ENCODE measurements at regions not wholly inside any gene's neighbourhood (a gene's known extent, or its start where the extent isn't known, plus 50 kb on each side); places are given as distances from the start of the nearest gene placed in this dataset.
A peak's percentile ranks its signal among the peaks of the same experiment; 100 is the strongest.

DNA sequence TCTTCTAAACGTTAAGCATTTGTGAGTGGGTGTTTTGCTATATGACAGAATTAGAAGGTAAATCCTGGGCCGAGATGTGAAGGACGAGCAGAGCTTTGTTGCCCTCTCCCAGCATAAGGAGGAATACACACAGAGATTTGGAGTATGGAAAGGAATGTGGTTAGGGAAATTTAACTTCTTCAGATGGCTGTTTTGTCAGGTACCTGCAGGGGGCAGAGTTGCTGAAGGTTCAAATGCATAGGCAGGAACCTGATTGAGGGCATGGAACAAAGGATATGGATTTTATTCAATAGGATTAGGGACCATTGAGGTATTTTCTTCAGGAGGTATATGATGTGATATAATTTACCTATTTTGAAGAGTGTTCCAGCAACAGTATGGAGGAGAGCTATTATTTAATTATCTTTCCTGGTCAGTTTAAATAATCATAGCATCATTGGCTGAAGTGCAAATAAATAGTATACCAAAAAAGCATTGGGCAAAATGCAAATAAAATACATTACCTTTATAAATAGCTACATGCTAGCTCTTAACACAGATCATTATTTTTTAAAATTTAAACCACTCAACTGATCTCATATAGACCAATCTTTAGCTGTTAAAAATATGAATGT lies 143.6 kb downstream of the SLIT2 start:
- no peaks in the 10 kb centered on the region for H3K4me1 ChIP-seq (ENCODE audit: insufficient read depth, low read length)
- H3K36me3 Mint-ChIP-seq: no peaks in the 10 kb centered on the region
- ChIA-PET CTCF (interaction anchor here (1.4 to 1.5 kb wide), 2 partner anchors 20 to 290 kb away, joined by 3 read pairs; no protein-coding TSS in a partner anchor), POLR2A (no interaction called here)
- no peak overlapping the region for H3K4me3 ChIP-seq (ENCODE audit: low read length)
- H3K27ac ChIP-seq (ENCODE audit: low read depth, low read length): no peak overlapping the region
- H3K4me1 Mint-ChIP-seq: no peaks in the 10 kb centered on the region
- H3K9me3 ChIP-seq (ENCODE audit: low read length): no peaks in the 10 kb centered on the region
- peak in 1 of 5 donors; percentile 3 for DNase-seq
- H3K9me3 Mint-ChIP-seq: peaks cover 0 to 3% (median 0%) of the 10 kb centered on the region in 5 donors
- H3K36me3 ChIP-seq (ENCODE audit: insufficient read depth, low read length): no peaks in the 10 kb centered on the region
- no peak overlapping the region for H3K4me3 Mint-ChIP-seq
- no peaks in the 10 kb centered on the region for H3K27me3 ChIP-seq (ENCODE audit: insufficient read depth, low read length, poor library complexity, severe bottlenecking)
- H3K27me3 Mint-ChIP-seq: no peaks in the 10 kb centered on the region
- H3K27ac Mint-ChIP-seq: no peak overlapping the region

DNA sequence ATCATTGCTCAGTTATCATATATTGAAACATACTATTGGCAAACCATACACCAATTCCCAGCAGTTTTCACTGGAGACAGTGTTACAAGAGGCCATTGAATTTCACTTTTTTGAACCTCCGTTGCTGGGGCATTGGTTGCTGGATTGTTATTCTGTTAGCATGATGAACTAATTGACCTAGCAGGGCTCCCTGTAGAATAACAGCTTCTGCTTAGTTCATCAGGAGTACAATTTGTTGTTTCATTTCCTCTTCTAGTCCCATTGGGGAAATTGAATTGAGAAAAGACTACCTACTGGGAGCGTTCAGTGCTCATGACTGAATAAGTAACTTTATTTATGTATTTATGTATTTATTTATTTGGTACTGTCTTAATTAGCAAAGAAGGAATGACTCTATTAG lies 151.6 kb downstream of the SLIT2 start:
- no peak overlapping the region for H3K4me3 Mint-ChIP-seq

DNA sequence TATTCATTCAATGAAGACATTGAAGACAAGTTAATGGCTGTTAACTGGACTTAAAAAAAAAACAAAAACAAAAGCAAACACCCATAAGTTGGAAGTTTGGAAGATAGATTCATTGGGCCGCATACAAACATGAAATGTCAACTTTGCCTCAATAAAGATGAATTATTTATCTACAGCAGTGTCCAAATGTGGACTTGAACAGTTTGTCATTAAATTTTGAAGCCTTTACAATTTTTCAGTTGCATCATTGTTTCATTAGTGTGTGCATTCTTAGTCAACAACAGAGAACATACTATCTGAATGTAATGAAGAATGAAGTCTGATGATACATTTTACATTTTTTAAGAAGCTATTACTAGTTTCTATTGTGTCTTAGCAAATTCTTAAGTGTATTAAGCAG lies 152.1 kb downstream of the SLIT2 start:
- no peaks in the 10 kb centered on the region for H3K4me1 ChIP-seq (ENCODE audit: insufficient read depth, low read length)
- no peaks in the 10 kb centered on the region for H3K27me3 ChIP-seq (ENCODE audit: insufficient read depth, low read length, poor library complexity, severe bottlenecking)
- H3K4me1 Mint-ChIP-seq: no peaks in the 10 kb centered on the region
- no peaks in the 10 kb centered on the region for H3K36me3 ChIP-seq (ENCODE audit: insufficient read depth, low read length)
- no peaks in the 10 kb centered on the region for H3K9me3 ChIP-seq (ENCODE audit: low read length)
- H3K36me3 Mint-ChIP-seq: no peaks in the 10 kb centered on the region
- H3K4me3 Mint-ChIP-seq: no peak overlapping the region
- POLR2A ChIA-PET: no interaction called here
- no peaks in the 10 kb centered on the region for H3K27me3 Mint-ChIP-seq
- no peak overlapping the region for H3K27ac Mint-ChIP-seq
- DNase-seq: no peak
- peaks cover 0 to 3% (median 0%) of the 10 kb centered on the region in 5 donors for H3K9me3 Mint-ChIP-seq
- no peak overlapping the region for H3K4me3 ChIP-seq (ENCODE audit: low read length)
- CTCF ChIA-PET: no interaction called here
- H3K27ac ChIP-seq (ENCODE audit: low read depth, low read length): no peak overlapping the region

More for the DNA sequence above, 151.6 kb downstream of the SLIT2 start:
- Mint-ChIP-seq H3K27ac (no peak overlapping the region), H3K27me3 (no peaks in the 10 kb centered on the region), H3K36me3 (no peaks in the 10 kb centered on the region), H3K4me1 (no peaks in the 10 kb centered on the region), H3K9me3 (peaks cover 0 to 3% (median 0%) of the 10 kb centered on the region in 5 donors)
- no peak for DNase-seq
- no peak overlapping the region for H3K27ac ChIP-seq (ENCODE audit: low read depth, low read length)
- CTCF ChIA-PET: no interaction called here
- no peaks in the 10 kb centered on the region for H3K9me3 ChIP-seq (ENCODE audit: low read length)
- H3K36me3 ChIP-seq (ENCODE audit: insufficient read depth, low read length): no peaks in the 10 kb centered on the region
- POLR2A ChIA-PET: no interaction called here
- H3K4me1 ChIP-seq (ENCODE audit: insufficient read depth, low read length): no peaks in the 10 kb centered on the region
- H3K4me3 ChIP-seq (ENCODE audit: low read length): no peak overlapping the region
- H3K27me3 ChIP-seq (ENCODE audit: insufficient read depth, low read length, poor library complexity, severe bottlenecking): no peaks in the 10 kb centered on the region

DNA sequence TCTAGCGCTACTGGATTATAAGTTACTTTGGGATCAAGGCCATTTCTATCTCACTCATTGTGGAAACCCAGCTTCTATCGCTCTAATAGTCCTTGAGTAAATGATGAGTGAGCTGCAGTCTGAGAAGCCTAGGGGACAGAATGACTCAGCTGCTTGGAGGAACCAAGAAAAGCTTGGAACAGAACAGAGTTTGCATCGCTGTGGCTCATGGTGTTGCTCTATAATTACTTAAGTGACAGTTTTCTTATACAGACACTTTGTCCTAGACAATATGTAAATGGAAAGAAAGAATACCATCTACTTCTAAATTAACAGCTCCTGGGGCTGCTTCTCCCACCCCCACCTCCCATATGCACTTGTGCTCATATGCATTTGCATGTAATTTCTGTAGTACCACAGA lies 156.9 kb downstream of the SLIT2 start:
- Mint-ChIP-seq H3K4me3 (no peak overlapping the region), H3K9me3 (peaks cover 0 to 2% (median 0%) of the 10 kb centered on the region in 5 donors), H3K27ac (no peak overlapping the region), H3K4me1 (no peaks in the 10 kb centered on the region), H3K27me3 (no peaks in the 10 kb centered on the region), H3K36me3 (no peaks in the 10 kb centered on the region)
- ChIA-PET POLR2A (no interaction called here), CTCF (no interaction called here)
- H3K27ac ChIP-seq (ENCODE audit: low read depth, low read length): no peak overlapping the region
- H3K9me3 ChIP-seq (ENCODE audit: low read length): no peaks in the 10 kb centered on the region
- no peaks in the 10 kb centered on the region for H3K27me3 ChIP-seq (ENCODE audit: insufficient read depth, low read length, poor library complexity, severe bottlenecking)
- no peak for DNase-seq
- H3K4me3 ChIP-seq (ENCODE audit: low read length): no peak overlapping the region
- H3K36me3 ChIP-seq (ENCODE audit: insufficient read depth, low read length): no peaks in the 10 kb centered on the region
- H3K4me1 ChIP-seq (ENCODE audit: insufficient read depth, low read length): no peaks in the 10 kb centered on the region

DNA sequence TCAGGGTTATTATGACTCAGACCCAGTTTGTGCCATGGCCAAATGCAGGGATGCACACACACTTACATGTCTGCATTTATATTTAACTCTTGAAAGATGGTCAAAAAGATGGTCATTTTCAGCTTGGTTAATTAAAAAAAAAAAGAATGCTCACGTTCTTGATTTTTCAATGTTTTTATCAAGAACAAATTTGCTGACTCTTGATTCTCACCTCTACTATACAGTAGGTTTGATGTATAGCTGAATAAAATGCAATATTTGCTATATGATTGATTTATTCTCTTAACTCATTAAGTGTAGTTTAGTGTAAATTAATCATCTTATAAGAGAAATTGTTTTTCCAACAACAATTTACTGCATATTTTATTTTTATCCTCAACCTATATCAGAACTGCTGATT lies 160.4 kb downstream of the SLIT2 start:
- DNase-seq: no peak
- H3K4me3 Mint-ChIP-seq: no peak overlapping the region
- CTCF ChIA-PET: interaction anchor here (1.0 kb wide), 1 partner anchor 273 kb away, joined by 3 read pairs; no protein-coding TSS in a partner anchor
- H3K36me3 Mint-ChIP-seq: no peaks in the 10 kb centered on the region
- H3K4me1 Mint-ChIP-seq: no peaks in the 10 kb centered on the region
- H3K4me3 ChIP-seq (ENCODE audit: low read length): no peak overlapping the region
- H3K4me1 ChIP-seq (ENCODE audit: insufficient read depth, low read length): no peaks in the 10 kb centered on the region
- no peak overlapping the region for H3K27ac Mint-ChIP-seq
- H3K27ac ChIP-seq (ENCODE audit: low read depth, low read length): no peak overlapping the region
- H3K9me3 Mint-ChIP-seq: peaks cover 0 to 2% (median 0%) of the 10 kb centered on the region in 5 donors
- peaks cover 0 to under 1% of the 10 kb centered on the region in 2 donors for H3K27me3 Mint-ChIP-seq
- H3K27me3 ChIP-seq (ENCODE audit: insufficient read depth, low read length, poor library complexity, severe bottlenecking): no peaks in the 10 kb centered on the region
- no peaks in the 10 kb centered on the region for H3K36me3 ChIP-seq (ENCODE audit: insufficient read depth, low read length)
- no peaks in the 10 kb centered on the region for H3K9me3 ChIP-seq (ENCODE audit: low read length)
- POLR2A ChIA-PET: no interaction called here

DNA sequence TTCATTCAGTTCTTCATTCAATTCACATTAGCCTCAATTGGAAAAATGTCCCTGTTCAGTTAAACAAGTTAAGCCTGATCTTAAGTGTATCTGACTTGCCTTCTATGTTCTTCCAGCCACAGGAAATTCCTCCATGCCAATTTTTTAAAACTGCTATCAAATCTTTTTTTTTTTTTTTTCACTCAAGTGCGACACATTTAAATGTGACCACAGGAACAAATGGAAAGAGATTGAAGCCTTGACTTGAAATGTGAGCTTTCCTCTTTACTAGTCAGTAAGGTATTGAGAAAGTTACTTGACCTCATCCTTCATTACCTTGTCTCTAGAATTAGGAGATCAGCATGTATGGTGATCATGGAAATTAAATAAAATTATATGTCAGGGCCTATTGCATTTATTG lies 165.1 kb downstream of the SLIT2 start:
- H3K27ac ChIP-seq (ENCODE audit: low read depth, low read length): no peak overlapping the region
- Mint-ChIP-seq H3K27me3 (peaks cover 0 to 2% of the 10 kb centered on the region in 2 donors), H3K27ac (no peak overlapping the region), H3K36me3 (no peaks in the 10 kb centered on the region), H3K4me1 (peaks cover 3 to 8% (median 7%) of the 10 kb centered on the region in 3 donors), H3K9me3 (peaks cover 0 to 3% (median 0%) of the 10 kb centered on the region in 5 donors), H3K4me3 (no peak overlapping the region)
- POLR2A ChIA-PET: no interaction called here
- no peaks in the 10 kb centered on the region for H3K9me3 ChIP-seq (ENCODE audit: low read length)
- no peaks in the 10 kb centered on the region for H3K4me1 ChIP-seq (ENCODE audit: insufficient read depth, low read length)
- no peaks in the 10 kb centered on the region for H3K27me3 ChIP-seq (ENCODE audit: insufficient read depth, low read length, poor library complexity, severe bottlenecking)
- no peaks in the 10 kb centered on the region for H3K36me3 ChIP-seq (ENCODE audit: insufficient read depth, low read length)
- H3K4me3 ChIP-seq (ENCODE audit: low read length): no peak overlapping the region
- CTCF ChIA-PET: interaction anchor here (0.7 to 1.8 kb wide), 3 partner anchors 9 to 287 kb away, joined by 3 to 6 read pairs (median 3); no protein-coding TSS in a partner anchor
- DNase-seq: no peak

DNA sequence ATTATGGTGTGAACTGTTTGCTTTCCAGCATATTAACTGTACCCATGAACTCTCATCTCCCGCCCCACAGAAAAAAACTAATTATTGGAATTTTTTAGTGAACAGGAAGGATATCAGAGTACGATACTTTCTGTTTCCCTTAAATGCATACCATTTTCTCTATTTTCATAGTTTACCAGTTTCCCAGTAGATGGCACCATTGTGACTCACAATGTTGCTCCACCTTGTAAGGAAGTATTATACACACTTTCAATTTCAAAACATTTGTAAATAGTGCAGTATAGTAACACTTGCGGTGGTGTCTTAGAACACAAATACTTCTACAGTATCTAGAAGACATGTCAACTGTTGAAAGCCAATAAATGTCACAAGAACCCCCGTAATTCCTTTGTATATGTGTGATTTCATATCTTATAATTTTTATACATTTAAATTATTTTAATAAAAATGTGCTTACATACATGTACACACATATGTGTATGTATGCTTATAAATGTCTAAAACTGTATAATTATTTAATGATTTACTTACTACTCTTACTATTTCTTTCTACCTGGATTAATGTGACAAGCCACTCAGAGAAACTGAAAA lies 167.3 kb downstream of the SLIT2 start:
- Mint-ChIP-seq H3K27me3 (peaks cover 0 to 2% of the 10 kb centered on the region in 2 donors), H3K27ac (peak overlapping the region in 3 of 8 donors; percentile 9 to 53 (median 46)), H3K9me3 (peaks cover 0 to 3% (median 0%) of the 10 kb centered on the region in 5 donors), H3K36me3 (no peaks in the 10 kb centered on the region), H3K4me1 (peaks cover 3 to 8% (median 7%) of the 10 kb centered on the region in 3 donors), H3K4me3 (peak overlapping the region; percentile 2 to 73 (median 38))
- ChIA-PET CTCF (interaction anchor here (1.0 kb wide), 1 partner anchor 267 kb away, joined by 3 read pairs; no protein-coding TSS in a partner anchor), POLR2A (no interaction called here)
- H3K9me3 ChIP-seq (ENCODE audit: low read length): no peaks in the 10 kb centered on the region
- no peaks in the 10 kb centered on the region for H3K4me1 ChIP-seq (ENCODE audit: insufficient read depth, low read length)
- H3K27me3 ChIP-seq (ENCODE audit: insufficient read depth, low read length, poor library complexity, severe bottlenecking): no peaks in the 10 kb centered on the region
- DNase-seq: peak in 2 of 5 donors; percentile 9 to 21
- H3K27ac ChIP-seq (ENCODE audit: low read depth, low read length): no peak overlapping the region
- H3K36me3 ChIP-seq (ENCODE audit: insufficient read depth, low read length): no peaks in the 10 kb centered on the region
- peak overlapping the region; percentile 35 for H3K4me3 ChIP-seq (ENCODE audit: low read length)

DNA sequence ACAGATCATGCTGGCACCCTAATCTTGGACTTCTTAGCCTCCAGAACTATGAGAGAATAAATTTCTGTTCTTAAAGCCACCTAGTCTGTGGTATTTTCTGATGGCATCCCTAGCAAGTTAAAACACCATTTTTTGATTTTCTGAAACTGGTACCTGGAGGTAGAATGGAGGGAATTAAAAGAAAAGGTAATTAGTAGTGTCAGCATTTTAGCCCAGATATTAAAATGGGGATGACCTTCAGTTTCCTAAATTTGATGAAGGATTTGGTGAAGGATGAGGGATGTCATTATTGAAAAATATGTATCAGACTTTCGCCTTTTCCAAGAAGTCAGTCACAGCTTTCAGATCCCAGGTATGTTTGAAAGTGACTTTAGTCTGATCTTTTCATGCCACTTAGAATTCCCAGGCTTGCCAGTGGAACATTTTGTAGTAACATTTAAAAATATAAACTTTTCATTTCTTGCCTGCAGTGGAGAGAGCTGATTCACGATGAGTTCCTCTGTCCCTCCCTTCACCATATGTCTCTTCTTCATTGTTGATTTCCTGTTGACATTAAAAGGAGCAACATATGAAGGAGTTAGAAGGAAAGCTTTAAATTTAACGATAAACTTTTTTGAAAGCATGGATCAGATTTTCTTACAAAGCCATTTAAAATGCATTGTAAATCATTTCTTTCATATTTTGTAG lies 169.4 kb downstream of the SLIT2 start:
- H3K4me1 Mint-ChIP-seq: peaks cover 3 to 8% (median 7%) of the 10 kb centered on the region in 3 donors

More for the DNA sequence above, 169.4 kb downstream of the SLIT2 start:
- Mint-ChIP-seq H3K27me3 (peaks cover 0 to 2% of the 10 kb centered on the region in 2 donors), H3K4me3 (no peak overlapping the region), H3K36me3 (no peaks in the 10 kb centered on the region), H3K27ac (no peak overlapping the region), H3K9me3 (peaks cover 0 to 3% (median 0%) of the 10 kb centered on the region in 5 donors)
- CTCF ChIA-PET: no interaction called here
- H3K27me3 ChIP-seq (ENCODE audit: insufficient read depth, low read length, poor library complexity, severe bottlenecking): no peaks in the 10 kb centered on the region
- H3K27ac ChIP-seq (ENCODE audit: low read depth, low read length): no peak overlapping the region
- no peak for DNase-seq
- H3K4me3 ChIP-seq (ENCODE audit: low read length): no peak overlapping the region
- POLR2A ChIA-PET: no interaction called here
- no peaks in the 10 kb centered on the region for H3K36me3 ChIP-seq (ENCODE audit: insufficient read depth, low read length)
- H3K9me3 ChIP-seq (ENCODE audit: low read length): no peaks in the 10 kb centered on the region
- no peaks in the 10 kb centered on the region for H3K4me1 ChIP-seq (ENCODE audit: insufficient read depth, low read length)

All from CD8-positive, alpha-beta memory T cell (primary cell).